Pancreas (tissue), 10 donors: ENCODE measurements at regions not wholly inside any gene's neighbourhood (a gene's known extent, or its start where the extent isn't known, plus 50 kb on each side); places are given as distances from the start of the nearest gene placed in this dataset.
A peak's percentile ranks its signal among the peaks of the same experiment; 100 is the strongest.

ENCODE experiments used
- ATAC-seq, 4 donors: fragments of 200-7000 bp; cut with Tn5 transposase; one replicate each; pipeline versions ENCODE4 v1.8.0 to v1.9.1; 2020; ENCODE audit warnings: mild to moderate bottlenecking in 4 of 4, moderate library complexity in 4 of 4
- DNase-seq, 6 donors: peaks; one replicate each; pipeline ENCODE4 v3.0.0-alpha.2; 2020
- FAIRE-seq: peaks from 2 replicates; lab custom pipeline; 2012; peaks lifted over from hg19 to GRCh38; lab: Jason Lieb, UNC
- H3K27ac ChIP-seq, 4 donors: fragments of 200-600 bp; sonication (generic); 1 replicate in 3 of 4; 2 replicates in 1 of 4; pipeline versions ENCODE4 v1.5.0 to v1.8.0; 2020
- H3K27me3 ChIP-seq, 4 donors: fragments of 200-600 bp; one replicate each; pipeline ENCODE4 v1.8.0; 2021
- H3K36me3 ChIP-seq, 3 donors: fragments of 200-600 bp; sonication (generic) in 1 of 3; one replicate each; pipeline versions ENCODE4 v1.5.0 to v1.8.0; 2020 to 2021
- H3K4me1 ChIP-seq, 3 donors: fragments of 200-600 bp; one replicate each; pipeline ENCODE4 v1.8.0; 2021
- H3K4me3 ChIP-seq, 4 donors: fragments of 200-600 bp; sonication (generic) in 2 of 4; one replicate each; pipeline versions ENCODE4 v1.5.0 to v1.8.0; 2020 to 2021
- H3K9me3 ChIP-seq, 4 donors: fragments of 200-600 bp; one replicate each; pipeline ENCODE4 v1.8.0; 2021
- CTCF ChIP-seq, 4 donors: fragments of 200-600 bp; sonication (generic) in 3 of 4; IDR thresholded peaks; one replicate each; pipeline versions ENCODE4 v1.5.0 to v1.8.0; 2021; ENCODE audit warnings: antibody characterized with exemption in 4 of 4
- WGBS, 2 donors: extraction: QIAGEN DNeasy Blood & Tissue Kit; methylation state at CpG; one replicate each; pipeline ENCODE4 v1.1.7; 2013; 5-methylcytosine and 5-hydroxymethylcytosine counted together
- intact Hi-C, 3 donors: fragments of 100-400 bp; cut with DNase I; formaldehyde crosslinking; loops; one replicate each; pipeline versions ENCODE4 v1.11.1 to v1.14.2; 2022
- donor health status: healthy with polysubstance abuse.
- donor health status: DM: no; HTN: no; CAD: no; lungs with moderate emphysema.
- donor health status: DM: no; HTN: no; CAD: no.
- donor health status: control.
- donor health status: control.
- donor health status: Bipolar disorder and iron deficiency.
- donor health status: DM: yes; HTN: yes; CAD: no.
- donor health status: DM: no; HTN: no; CAD: no.
- donor health status: DM: no; HTN: no; CAD: no.
- donor health status: DM: yes; HTN: yes; CAD: no.

- FAIRE-seq, result no peak
- Histone ChIP-seq H3K36me3 (no peaks in the 10 kb centered on the region), H3K4me3 (no peak overlapping the region), H3K9me3 (no peaks in the 10 kb centered on the region), H3K27me3 (no peaks in the 10 kb centered on the region), H3K4me1 (no peaks in the 10 kb centered on the region), H3K27ac (no peak overlapping the region)
- ATAC-seq, result peak in 1 of 4 donors; percentile 68
- 69 to 72% methylated on average over 6 of the region's 6 CpGs for WGBS, 2 donors
- TF ChIP-seq CTCF (IDR thresholded peaks at IDR 0.05), result no peak
- intact Hi-C loops, result no loop called here
- DNase-seq, result no peak
Measured at GRCh38 chr1:29639156-29639736, 402.9 kb downstream of the PTPRU start.

DNA sequence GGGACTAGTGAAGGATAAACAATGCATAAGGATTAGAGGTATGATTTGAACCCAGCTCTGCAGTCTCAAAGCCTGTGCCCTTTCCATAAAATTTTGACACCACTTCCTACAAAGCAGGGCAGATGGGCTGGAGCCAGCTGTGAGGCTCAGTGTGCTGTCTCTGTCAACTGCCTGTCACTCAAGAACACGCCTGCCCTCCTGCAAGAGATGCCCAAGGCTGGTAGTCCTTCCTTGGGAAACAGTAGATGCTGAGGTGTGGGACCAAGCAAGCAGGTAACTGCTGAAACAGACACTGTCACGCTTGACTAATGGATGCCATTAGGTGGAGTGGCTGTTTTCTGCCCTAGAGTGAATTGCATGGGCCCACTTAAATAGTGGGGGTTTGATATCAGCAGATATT is 402.0 kb downstream of the PTPRU start:
- H3K27ac ChIP-seq, result no peak overlapping the region
- DNase-seq (no peak), ATAC-seq (no peak), FAIRE-seq (no peak)
- H3K36me3 ChIP-seq, result no peaks in the 10 kb centered on the region
- no peak for TF ChIP-seq CTCF (IDR thresholded peaks at IDR 0.05)
- H3K27me3 ChIP-seq, result no peaks in the 10 kb centered on the region
- no peaks in the 10 kb centered on the region for H3K4me1 ChIP-seq
- intact Hi-C loops, result no loop called here
- H3K4me3 ChIP-seq, result no peak overlapping the region
- H3K9me3 ChIP-seq, result no peaks in the 10 kb centered on the region
- WGBS, 2 donors, result 77 to 82% methylated on average over 2 of the region's 2 CpGs

- TF ChIP-seq CTCF (IDR thresholded peaks at IDR 0.05), result no peak
- Histone ChIP-seq H3K27ac (no peak overlapping the region), H3K9me3 (no peaks in the 10 kb centered on the region), H3K4me3 (no peak overlapping the region), H3K27me3 (no peaks in the 10 kb centered on the region), H3K4me1 (no peaks in the 10 kb centered on the region), H3K36me3 (no peaks in the 10 kb centered on the region)
- ATAC-seq, result no peak
- intact Hi-C loops, result no loop called here
- no peak for FAIRE-seq
- DNase-seq, result no peak
Measured at GRCh38 chr1:29636936-29637335, 400.6 kb downstream of the PTPRU start.

GRCh38 chr1:29635501-29636263 is 399.4 kb downstream of the PTPRU start:
- Histone ChIP-seq H3K27ac (no peak overlapping the region), H3K9me3 (no peaks in the 10 kb centered on the region), H3K4me3 (no peak overlapping the region), H3K36me3 (no peaks in the 10 kb centered on the region), H3K4me1 (no peaks in the 10 kb centered on the region), H3K27me3 (no peaks in the 10 kb centered on the region)
- no peak for FAIRE-seq
- 82 to 83% methylated on average over 10 of the region's 10 CpGs for WGBS, 2 donors
- DNase-seq, result no peak
- no peak for TF ChIP-seq CTCF (IDR thresholded peaks at IDR 0.05)
- ATAC-seq, result no peak
- intact Hi-C loops, result no loop called here

- no peak overlapping the region for H3K27ac ChIP-seq
- FAIRE-seq (no peak), ATAC-seq (no peak), DNase-seq (no peak)
- H3K27me3 ChIP-seq, result no peaks in the 10 kb centered on the region
- no peak overlapping the region for H3K4me3 ChIP-seq
- no peaks in the 10 kb centered on the region for H3K9me3 ChIP-seq
- intact Hi-C loops, result no loop called here
- WGBS, 2 donors, result 79 to 80% methylated on average over 7 of the region's 7 CpGs
- no peaks in the 10 kb centered on the region for H3K36me3 ChIP-seq
- H3K4me1 ChIP-seq, result no peaks in the 10 kb centered on the region
- TF ChIP-seq CTCF (IDR thresholded peaks at IDR 0.05), result no peak
Measured at GRCh38 chr1:29634746-29635335, 398.5 kb downstream of the PTPRU start.
